ENCODE measurements at regions not wholly inside any gene's neighbourhood (a gene's known extent, or its start where the extent isn't known, plus 50 kb on each side); places are given as distances from the start of the nearest gene placed in this dataset.

- no peak for TF ChIP-seq CTCF (IDR thresholded peaks at IDR 0.05; ENCODE audit: control insufficient read depth, insufficient read depth, low read depth, low read length, missing control alignments)
- DNase-seq (ENCODE audit: low read depth): no peak
- no peak overlapping the region for H3K4me3 ChIP-seq (ENCODE audit: control insufficient read depth, low read depth, low read length)
These were observed 471.9 kb upstream of the UBE2E3 start for GRCh38 chr2:180508458-180508857.

GRCh38 chr2:180507028-180507427 lies 473.4 kb upstream of the UBE2E3 start:
- DNase-seq (ENCODE audit: low read depth): no peak

GRCh38 chr2:180505203-180505602 lies 475.2 kb upstream of the UBE2E3 start:
- TF ChIP-seq CTCF (IDR thresholded peaks at IDR 0.05; ENCODE audit: control insufficient read depth, insufficient read depth, low read depth, low read length, missing control alignments): no peak
- no peak for DNase-seq (ENCODE audit: low read depth)
- H3K4me3 ChIP-seq (ENCODE audit: control insufficient read depth, low read depth, low read length): no peak overlapping the region

More at GRCh38 chr2:180507028-180507427, 473.4 kb upstream of the UBE2E3 start:
- TF ChIP-seq CTCF (IDR thresholded peaks at IDR 0.05; ENCODE audit: control insufficient read depth, insufficient read depth, low read depth, low read length, missing control alignments): no peak
- H3K4me3 ChIP-seq (ENCODE audit: control insufficient read depth, low read depth, low read length): no peak overlapping the region

- no peak for TF ChIP-seq CTCF (IDR thresholded peaks at IDR 0.05; ENCODE audit: control insufficient read depth, insufficient read depth, low read depth, low read length, missing control alignments)
- H3K4me3 ChIP-seq (ENCODE audit: control insufficient read depth, low read depth, low read length): no peak overlapping the region
- no peak for DNase-seq (ENCODE audit: low read depth)
These were observed 482.7 kb upstream of the UBE2E3 start for GRCh38 chr2:180497621-180498152.

- TF ChIP-seq CTCF (IDR thresholded peaks at IDR 0.05; ENCODE audit: control insufficient read depth, insufficient read depth, low read depth, low read length, missing control alignments): no peak
- H3K4me3 ChIP-seq (ENCODE audit: control insufficient read depth, low read depth, low read length): no peak overlapping the region
- DNase-seq (ENCODE audit: low read depth): no peak
These were observed 484.8 kb upstream of the UBE2E3 start for GRCh38 chr2:180495606-180496005.

- no peak overlapping the region for H3K4me3 ChIP-seq (ENCODE audit: control insufficient read depth, low read depth, low read length)
- no peak for DNase-seq (ENCODE audit: low read depth)
- no peak for TF ChIP-seq CTCF (IDR thresholded peaks at IDR 0.05; ENCODE audit: control insufficient read depth, insufficient read depth, low read depth, low read length, missing control alignments)
These were observed 486.1 kb upstream of the UBE2E3 start for GRCh38 chr2:180494286-180494685.

GRCh38 chr2:180482696-180483095 lies 475.6 kb upstream of the CWC22 start:
- H3K4me3 ChIP-seq (ENCODE audit: control insufficient read depth, low read depth, low read length): no peak overlapping the region
- no peak for TF ChIP-seq CTCF (IDR thresholded peaks at IDR 0.05; ENCODE audit: control insufficient read depth, insufficient read depth, low read depth, low read length, missing control alignments)
- DNase-seq (ENCODE audit: low read depth): no peak
